Renal cortical epithelial cell (primary cell): ENCODE measurements at regions not wholly inside any gene's neighbourhood (a gene's known extent, or its start where the extent isn't known, plus 50 kb on each side); places are given as distances from the start of the nearest gene placed in this dataset.
A peak's percentile ranks its signal among the peaks of the same experiment; 100 is the strongest.
"Not testable (repeated sequence)": the region's sequence is repeated elsewhere in the genome, so short reads cannot be mapped to it uniquely, and the experiment has no call there.

Source experiments
- DNase-seq: peaks from one replicate; pipeline ENCODE4 v3.0.0-alpha.2; 2011; ENCODE audit warnings: low read depth

- no peak for DNase-seq
These were observed 57.6 kb upstream of the FAM171A1 start for GRCh38 chr10:15428681-15429080.

DNA sequence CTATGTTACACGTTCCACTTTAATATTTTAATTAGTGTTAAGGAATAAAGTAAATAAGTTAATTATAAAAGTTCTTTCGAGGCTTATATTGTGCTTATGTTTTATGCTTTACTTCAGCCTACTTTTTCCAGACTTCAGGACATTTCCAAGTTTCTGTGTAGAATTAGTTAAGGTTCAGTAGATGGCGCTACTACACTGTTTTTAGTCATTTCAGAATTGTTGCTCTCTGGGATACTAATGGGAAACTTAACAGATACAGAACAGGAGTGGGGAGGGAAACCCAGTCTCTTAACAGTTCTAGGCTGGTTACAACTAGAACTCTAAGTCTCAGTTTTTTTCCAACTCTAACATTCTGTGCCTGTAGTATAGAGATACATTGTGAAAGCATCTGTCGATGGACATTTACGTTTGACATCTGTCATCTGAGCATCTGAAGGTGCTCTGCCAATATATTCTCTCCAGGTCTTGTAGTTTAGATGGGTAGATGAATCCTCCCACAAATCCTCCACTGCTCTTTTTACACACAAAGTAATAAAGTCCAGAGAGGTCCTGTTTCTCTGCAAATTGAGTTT lies 56.8 kb upstream of the FAM171A1 start:
- DNase-seq, result peak; percentile 51

GRCh38 chr10:15426558-15426957 lies 55.5 kb upstream of the FAM171A1 start:
- DNase-seq, result no peak

GRCh38 chr10:15426115-15426514 lies 55.0 kb upstream of the FAM171A1 start:
- no peak for DNase-seq

DNA sequence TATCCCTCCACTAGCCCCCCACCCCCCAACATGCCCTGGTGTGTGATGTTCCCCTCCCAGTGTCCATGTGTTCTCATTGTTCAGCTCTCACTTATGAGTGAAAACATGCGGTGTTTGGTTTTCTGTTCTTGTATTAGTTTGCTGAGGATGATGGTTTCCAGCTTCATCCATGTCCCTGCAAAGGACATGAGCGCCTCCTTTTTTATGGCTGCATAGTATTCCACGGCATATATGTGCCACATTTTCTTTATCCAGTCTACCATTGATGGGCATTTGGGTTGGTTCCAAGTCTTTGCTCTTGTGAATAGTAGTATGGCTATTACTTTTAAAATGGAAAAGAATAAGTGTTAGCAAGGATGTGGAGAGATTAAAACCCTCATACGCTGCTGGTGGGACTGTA lies 50.8 kb upstream of the FAM171A1 start:
- not testable (repeated sequence) for DNase-seq
